ENCODE measurements at regions not wholly inside any gene's neighbourhood (a gene's known extent, or its start where the extent isn't known, plus 50 kb on each side); places are given as distances from the start of the nearest gene placed in this dataset.

DNA sequence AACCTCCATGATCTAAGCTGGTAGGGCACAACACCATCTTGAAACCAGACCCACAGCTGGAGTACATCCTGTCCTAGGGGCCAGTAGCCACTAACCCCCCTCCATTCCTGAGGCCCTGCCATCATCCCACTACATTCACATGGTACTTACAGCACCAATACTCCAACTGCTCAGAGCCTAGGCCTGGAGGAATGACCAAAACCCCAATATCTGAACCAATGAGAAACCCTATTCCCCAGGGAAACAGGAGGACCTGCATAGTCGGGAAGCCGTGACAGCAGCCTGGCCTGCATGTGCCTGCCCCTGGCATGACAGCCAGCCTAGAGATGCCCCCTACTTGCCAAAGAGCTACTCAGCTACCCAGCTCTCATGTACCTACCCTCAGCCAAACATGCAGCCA lies 65.4 kb upstream of the DMRT1 start:
- no peak for DNase-seq

DNA sequence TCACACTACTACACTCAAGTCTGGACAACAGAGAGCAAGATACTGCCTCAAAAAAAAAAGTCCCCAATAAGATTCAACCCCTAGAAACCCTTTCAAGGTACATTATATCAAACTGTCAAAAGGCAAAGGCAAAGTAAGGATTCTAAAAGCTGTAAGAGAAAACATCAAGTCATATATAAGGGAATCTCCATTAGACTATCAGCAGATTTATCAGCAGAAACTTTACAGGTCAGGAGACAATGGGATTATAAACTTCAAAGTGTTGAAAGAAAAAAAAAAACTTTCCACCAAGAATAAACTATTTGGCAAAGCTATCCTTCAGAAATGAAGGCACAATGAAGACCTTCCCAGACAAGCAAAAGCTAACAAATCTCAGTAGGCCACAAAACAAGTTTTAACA lies 63.5 kb upstream of the DMRT1 start:
- DNase-seq: no peak

DNA sequence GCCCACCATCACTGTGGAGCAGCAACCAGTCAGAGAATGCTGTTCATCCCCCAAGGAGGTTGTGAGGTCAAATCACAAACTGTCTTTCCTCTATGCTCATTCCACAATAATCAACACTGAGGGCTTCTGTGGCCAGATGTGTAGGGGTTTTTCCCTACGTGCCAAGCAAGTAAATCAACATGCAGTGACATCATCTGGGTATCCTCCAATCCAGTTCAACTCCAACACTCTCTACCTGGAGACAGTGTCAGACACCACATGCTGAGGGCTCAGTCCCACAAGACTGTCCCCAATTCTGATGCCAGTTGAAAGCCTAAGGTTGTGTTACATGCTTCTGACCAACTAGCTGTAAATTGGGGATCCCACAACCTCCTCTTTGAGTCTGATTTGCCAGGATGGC lies 57.3 kb upstream of the DMRT1 start:
- no peak for DNase-seq

DNA sequence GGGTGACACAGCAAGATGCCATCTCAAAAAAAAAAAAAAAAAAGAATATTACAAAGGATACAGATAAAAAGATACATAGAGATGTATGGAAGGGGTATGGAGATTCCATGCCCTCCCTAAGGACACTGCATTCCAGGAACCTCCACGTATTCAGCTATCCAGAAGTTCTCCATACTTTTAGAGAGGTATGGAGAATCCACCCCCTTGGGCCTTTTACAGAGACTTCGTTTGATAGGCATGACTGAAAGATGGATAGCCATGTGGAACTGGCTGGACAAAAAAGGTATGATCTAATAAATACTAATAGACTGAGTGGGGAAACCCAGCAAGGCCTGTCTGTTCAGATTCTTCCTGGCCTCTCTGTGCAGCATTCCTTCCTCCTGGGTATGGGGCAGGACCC lies 56.6 kb upstream of the DMRT1 start:
- no peak for DNase-seq

DNA sequence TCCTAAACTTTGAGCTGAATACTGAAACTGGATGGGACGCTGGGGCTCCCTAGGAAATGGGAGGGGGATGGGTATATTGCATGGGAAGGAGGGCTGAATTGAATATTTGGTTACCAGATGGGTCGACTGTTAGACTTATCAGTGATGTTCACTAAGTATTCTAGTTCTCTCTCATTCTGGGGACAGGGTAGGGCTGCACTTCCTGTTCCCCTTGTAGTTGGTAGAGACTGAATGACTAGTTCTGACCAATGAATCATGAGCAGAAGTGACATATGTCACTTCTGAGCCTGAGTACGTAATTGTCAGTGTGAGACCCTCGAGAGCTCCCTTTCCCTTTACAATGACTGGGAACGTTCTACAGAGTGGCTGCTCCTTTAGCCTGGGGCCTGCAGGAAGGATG lies 55.5 kb upstream of the DMRT1 start:
- no peak for DNase-seq

DNA sequence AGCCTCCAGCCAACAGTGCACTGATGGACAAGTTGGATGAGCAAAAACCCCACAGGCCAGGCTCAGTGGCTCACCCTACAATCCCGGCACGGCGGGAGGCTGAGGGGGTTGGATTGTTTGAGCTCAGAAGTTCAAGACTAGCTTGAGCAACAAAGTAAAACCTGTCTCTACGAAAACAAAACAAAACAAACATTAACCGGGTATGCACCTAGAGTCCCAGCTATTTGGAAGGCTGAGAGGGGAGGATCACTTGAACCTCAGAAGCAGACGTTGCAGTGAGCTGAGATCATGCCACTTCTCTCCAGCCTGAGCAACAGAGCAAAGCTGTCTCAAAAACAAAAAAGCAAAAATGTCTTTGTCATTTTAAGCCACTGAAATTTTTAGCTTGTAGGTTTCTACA lies 55.1 kb upstream of the DMRT1 start:
- no peak for DNase-seq

DNA sequence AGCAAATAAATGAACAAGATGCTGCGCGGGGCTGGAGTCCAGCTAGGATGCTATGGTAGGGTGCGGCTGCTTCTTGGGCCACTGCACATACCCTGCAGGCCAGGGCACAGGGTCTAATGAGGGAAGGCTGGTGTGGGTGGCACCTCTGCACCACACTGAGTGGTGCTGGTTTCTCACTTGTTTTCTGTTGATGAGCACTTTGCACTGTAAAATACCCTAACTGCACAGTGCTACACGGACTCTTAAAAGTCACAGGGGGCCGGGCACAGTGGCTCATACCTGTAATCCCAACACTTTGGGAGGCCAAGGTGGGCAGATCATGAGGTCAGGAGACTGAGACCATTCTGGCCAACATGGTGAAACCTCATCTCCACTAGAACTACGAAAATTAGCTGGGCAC lies 52.7 kb upstream of the DMRT1 start:
- no peak for DNase-seq

Measured in stimulated activated CD4-positive, alpha-beta T cell treated with anti-CD3 and anti-CD28 coated beads, Interleukin-2, amount 100 ng/mL, for 24 hours (primary cell).